Vagina (tissue), 2 donors: ENCODE measurements at regions not wholly inside any gene's neighbourhood (a gene's known extent, or its start where the extent isn't known, plus 50 kb on each side); places are given as distances from the start of the nearest gene placed in this dataset.

Source experiments
- CTCF ChIP-seq, 3 experiments: fragments of 450-650 bp in 2 of 3; fragments of 200-600 bp in 1 of 3; sonication (generic) in 1 of 3; IDR thresholded peaks; one replicate each; pipeline ENCODE4 v1.5.1; 2017 to 2019; ENCODE audit warnings: antibody characterized with exemption in 3 of 3, mild to moderate bottlenecking in 2 of 3, moderate library complexity in 2 of 3
- POLR2AphosphoS5 ChIP-seq, 2 donors: sonication (generic); formaldehyde crosslinking; IDR thresholded peaks; one replicate each; pipeline ENCODE4 v1.9.0; 2017; ENCODE audit warnings: antibody characterized with exemption in 2 of 2, mild to moderate bottlenecking in 2 of 2, low read depth in 1 of 2; ENCODE audit not compliant: insufficient read depth in 1 of 2

- TF ChIP-seq POLR2AphosphoS5 (IDR thresholded peaks at IDR 0.05; ENCODE audit: insufficient read depth in 1 of 2, low read depth in 1 of 2) (no peak), CTCF (IDR thresholded peaks at IDR 0.05) (no peak)
Observed at GRCh38 chr6:15947436-15947835, 181.4 kb upstream of the MYLIP start.
